BLaER1 (cell line): ENCODE measurements at regions not wholly inside any gene's neighbourhood (a gene's known extent, or its start where the extent isn't known, plus 50 kb on each side); places are given as distances from the start of the nearest gene placed in this dataset.
"Not testable (repeated sequence)": the region's sequence is repeated elsewhere in the genome, so short reads cannot be mapped to it uniquely, and the experiment has no call there.

Experiments used
- H3K27ac ChIP-seq: shearing (Covaris generic); formaldehyde crosslinking; 2 replicates; pipeline ENCODE4 v1.8.1; 2022
- H3K27me3 ChIP-seq: shearing (Covaris generic); formaldehyde crosslinking; 2 replicates; pipeline ENCODE4 v1.8.1; 2022
- H3K36me3 ChIP-seq: shearing (Covaris generic); formaldehyde crosslinking; 2 replicates; pipeline ENCODE4 v1.8.1; 2022
- H3K4me1 ChIP-seq: shearing (Covaris generic); formaldehyde crosslinking; 2 replicates; pipeline ENCODE4 v1.8.1; 2022
- H3K4me2 ChIP-seq: shearing (Covaris generic); formaldehyde crosslinking; 2 replicates; pipeline ENCODE4 v1.8.1; 2022
- H3K4me3 ChIP-seq: shearing (Covaris generic); formaldehyde crosslinking; 2 replicates; pipeline ENCODE4 v1.8.1; 2022
- H3K9ac ChIP-seq: shearing (Covaris generic); formaldehyde crosslinking; 2 replicates; pipeline ENCODE4 v1.8.1; 2022
- H3K9me3 ChIP-seq: shearing (Covaris generic); formaldehyde crosslinking; 2 replicates; pipeline ENCODE4 v1.8.1; 2022
- H4K20me1 ChIP-seq: shearing (Covaris generic); formaldehyde crosslinking; 2 replicates; pipeline ENCODE4 v1.8.1; 2022
- Cebpa-rat ChIP-seq: shearing (Covaris generic); IDR thresholded peaks from 2 replicates; pipeline ENCODE4 v1.8.1; 2022

GRCh38 chr1:182249201-182249676 is 142.4 kb downstream of the GLUL start:
- Histone ChIP-seq H3K27me3 (no peaks in the 10 kb centered on the region), H3K4me3 (no peak overlapping the region), H3K9me3 (no peaks in the 10 kb centered on the region), H4K20me1 (no peaks in the 10 kb centered on the region), H3K9ac (no peak overlapping the region), H3K4me1 (no peaks in the 10 kb centered on the region), H3K36me3 (no peaks in the 10 kb centered on the region), H3K4me2 (no peak overlapping the region), H3K27ac (no peak overlapping the region)
- no peak for TF ChIP-seq Cebpa-rat

- no peak overlapping the region for H3K27ac ChIP-seq
- no peaks in the 10 kb centered on the region for H4K20me1 ChIP-seq
- H3K4me2 ChIP-seq: no peak overlapping the region
- no peak overlapping the region for H3K9ac ChIP-seq
- no peak for TF ChIP-seq Cebpa-rat
- H3K27me3 ChIP-seq: no peaks in the 10 kb centered on the region
- no peaks in the 10 kb centered on the region for H3K4me1 ChIP-seq
- H3K9me3 ChIP-seq: no peaks in the 10 kb centered on the region
- H3K4me3 ChIP-seq: no peak overlapping the region
- H3K36me3 ChIP-seq: no peaks in the 10 kb centered on the region
Measured at GRCh38 chr1:182248721-182249120, 142.9 kb downstream of the GLUL start.

- H3K9me3 ChIP-seq, H3K9ac ChIP-seq, H3K4me1 ChIP-seq, H3K4me2 ChIP-seq, H3K27me3 ChIP-seq, H3K4me3 ChIP-seq, H3K27ac ChIP-seq, H3K36me3 ChIP-seq, H4K20me1 ChIP-seq: not testable (repeated sequence)
Measured at GRCh38 chr1:182247813-182248212, 143.8 kb downstream of the GLUL start.

GRCh38 chr1:182246783-182247182 is 144.8 kb downstream of the GLUL start:
- H3K27me3 ChIP-seq: no peaks in the 10 kb centered on the region
- no peak for TF ChIP-seq Cebpa-rat
- H3K27ac ChIP-seq: no peak overlapping the region
- no peaks in the 10 kb centered on the region for H3K4me1 ChIP-seq
- no peak overlapping the region for H3K4me2 ChIP-seq
- no peaks in the 10 kb centered on the region for H3K36me3 ChIP-seq
- no peak overlapping the region for H3K9ac ChIP-seq
- H3K9me3 ChIP-seq: no peaks in the 10 kb centered on the region
- H4K20me1 ChIP-seq: no peaks in the 10 kb centered on the region
- H3K4me3 ChIP-seq: no peak overlapping the region

GRCh38 chr1:182245040-182245439 is 146.6 kb downstream of the GLUL start:
- TF ChIP-seq Cebpa-rat: no peak
- no peak overlapping the region for H3K4me2 ChIP-seq
- H3K9ac ChIP-seq: no peak overlapping the region
- H3K27me3 ChIP-seq: no peaks in the 10 kb centered on the region
- no peak overlapping the region for H3K4me3 ChIP-seq
- no peaks in the 10 kb centered on the region for H3K36me3 ChIP-seq
- no peaks in the 10 kb centered on the region for H4K20me1 ChIP-seq
- no peaks in the 10 kb centered on the region for H3K4me1 ChIP-seq
- H3K27ac ChIP-seq: no peak overlapping the region
- H3K9me3 ChIP-seq: no peaks in the 10 kb centered on the region

GRCh38 chr1:182244451-182244850 is 147.1 kb downstream of the GLUL start:
- Histone ChIP-seq H3K9ac (no peak overlapping the region), H3K27me3 (no peaks in the 10 kb centered on the region), H3K4me3 (no peak overlapping the region), H3K27ac (no peak overlapping the region), H3K4me2 (no peak overlapping the region), H3K9me3 (no peaks in the 10 kb centered on the region), H3K36me3 (no peaks in the 10 kb centered on the region), H3K4me1 (no peaks in the 10 kb centered on the region), H4K20me1 (no peaks in the 10 kb centered on the region)
- TF ChIP-seq Cebpa-rat: no peak

GRCh38 chr1:182242641-182243040 is 148.9 kb downstream of the GLUL start:
- H3K36me3 ChIP-seq: no peaks in the 10 kb centered on the region
- no peaks in the 10 kb centered on the region for H4K20me1 ChIP-seq
- TF ChIP-seq Cebpa-rat: no peak
- H3K9ac ChIP-seq: no peak overlapping the region
- H3K4me2 ChIP-seq: no peak overlapping the region
- no peak overlapping the region for H3K4me3 ChIP-seq
- no peaks in the 10 kb centered on the region for H3K4me1 ChIP-seq
- no peaks in the 10 kb centered on the region for H3K9me3 ChIP-seq
- no peaks in the 10 kb centered on the region for H3K27me3 ChIP-seq
- H3K27ac ChIP-seq: no peak overlapping the region

- H3K4me3 ChIP-seq: no peak overlapping the region
- H3K9ac ChIP-seq: no peak overlapping the region
- no peak overlapping the region for H3K4me2 ChIP-seq
- no peaks in the 10 kb centered on the region for H3K9me3 ChIP-seq
- H3K4me1 ChIP-seq: no peaks in the 10 kb centered on the region
- H3K27me3 ChIP-seq: no peaks in the 10 kb centered on the region
- no peak for TF ChIP-seq Cebpa-rat
- no peaks in the 10 kb centered on the region for H4K20me1 ChIP-seq
- no peak overlapping the region for H3K27ac ChIP-seq
- H3K36me3 ChIP-seq: no peaks in the 10 kb centered on the region
Measured at GRCh38 chr1:182240085-182240484, 151.5 kb downstream of the GLUL start.

- no peak overlapping the region for H3K9ac ChIP-seq
- no peak overlapping the region for H3K4me3 ChIP-seq
- no peaks in the 10 kb centered on the region for H3K36me3 ChIP-seq
- no peaks in the 10 kb centered on the region for H3K9me3 ChIP-seq
- no peaks in the 10 kb centered on the region for H4K20me1 ChIP-seq
- no peak overlapping the region for H3K4me2 ChIP-seq
- no peak for TF ChIP-seq Cebpa-rat
- no peaks in the 10 kb centered on the region for H3K4me1 ChIP-seq
- H3K27me3 ChIP-seq: no peaks in the 10 kb centered on the region
- no peak overlapping the region for H3K27ac ChIP-seq
Measured at GRCh38 chr1:182238421-182238820, 153.2 kb downstream of the GLUL start.

- no peak overlapping the region for H3K27ac ChIP-seq
- no peaks in the 10 kb centered on the region for H3K27me3 ChIP-seq
- no peak overlapping the region for H3K9ac ChIP-seq
- TF ChIP-seq Cebpa-rat: no peak
- no peak overlapping the region for H3K4me2 ChIP-seq
- no peaks in the 10 kb centered on the region for H4K20me1 ChIP-seq
- H3K36me3 ChIP-seq: no peaks in the 10 kb centered on the region
- no peak overlapping the region for H3K4me3 ChIP-seq
- no peaks in the 10 kb centered on the region for H3K4me1 ChIP-seq
- H3K9me3 ChIP-seq: no peaks in the 10 kb centered on the region
Measured at GRCh38 chr1:182237329-182237728, 154.3 kb downstream of the GLUL start.

GRCh38 chr1:182236651-182237077 is 154.9 kb downstream of the GLUL start:
- Histone ChIP-seq H3K4me3 (no peak overlapping the region), H4K20me1 (no peaks in the 10 kb centered on the region), H3K4me1 (no peaks in the 10 kb centered on the region), H3K9ac (no peak overlapping the region), H3K36me3 (no peaks in the 10 kb centered on the region), H3K27ac (no peak overlapping the region), H3K27me3 (no peaks in the 10 kb centered on the region), H3K9me3 (no peaks in the 10 kb centered on the region), H3K4me2 (no peak overlapping the region)
- TF ChIP-seq Cebpa-rat: no peak
